NT2/D1 (cell line): ENCODE measurements at regions not wholly inside any gene's neighbourhood (a gene's known extent, or its start where the extent isn't known, plus 50 kb on each side); places are given as distances from the start of the nearest gene placed in this dataset.

Source experiments
- YY1 ChIP-seq: IDR thresholded peaks from 2 replicates; pipeline ENCODE4 v1.6.1; 2011; ENCODE audit not compliant: insufficient read length, insufficient read depth
- ZNF274 ChIP-seq: IDR thresholded peaks from 2 replicates; pipeline ENCODE4 v1.6.1; 2011; ENCODE audit warnings: mild to moderate bottlenecking, low read depth, low read length

GRCh38 chr4:188596021-188596420 lies 456.8 kb downstream of the TRIML1 start:
- TF ChIP-seq YY1 (no peak), ZNF274 (no peak)
